WTC11 (cell line): ENCODE measurements at regions not wholly inside any gene's neighbourhood (a gene's known extent, or its start where the extent isn't known, plus 50 kb on each side); places are given as distances from the start of the nearest gene placed in this dataset.

ENCODE experiments used
- ATAC-seq: fragments of 200-7000 bp; cut with Tn5 transposase; 2 replicates; pipeline ENCODE4 v1.10.0; 2021; ENCODE audit warnings: mild to moderate bottlenecking, moderate library complexity
- CTCF ChIA-PET: fragments of 300-600 bp; sonication (Branson Sonifier 250); formaldehyde crosslinking; loops from one replicate; lab custom pipeline; 2021; ENCODE audit warnings: antibody characterized with exemption; lab: Charles Lee
- POLR2A ChIA-PET: fragments of 350-600 bp; sonication (Branson Sonifier 250); formaldehyde crosslinking; loops from one replicate; lab custom pipeline; 2021; ENCODE audit warnings: antibody characterized with exemption; lab: Charles Lee
- DNase-seq: peaks from one replicate; pipeline ENCODE4 v3.0.0; 2021; ENCODE audit warnings: low spot score
- H3K27ac Mint-ChIP-seq: 2 replicates; pipeline ENCODE4 v1.8.0; 2021; ENCODE audit warnings: mixed read lengths
- H3K27me3 Mint-ChIP-seq: 2 replicates; pipeline ENCODE4 v1.8.0; 2021; ENCODE audit warnings: low read depth, mild to moderate bottlenecking, moderate library complexity, mixed read lengths
- H3K36me3 Mint-ChIP-seq: 2 replicates; pipeline ENCODE4 v1.8.0; 2021; ENCODE audit warnings: mixed read lengths
- H3K4me1 Mint-ChIP-seq: 2 replicates; pipeline ENCODE4 v1.8.0; 2022; ENCODE audit warnings: mixed read lengths
- H3K4me3 Mint-ChIP-seq: 2 replicates; pipeline ENCODE4 v1.8.0; 2021; ENCODE audit warnings: mild to moderate bottlenecking, moderate library complexity, mixed read lengths
- H3K9me3 Mint-ChIP-seq: 2 replicates; pipeline ENCODE4 v1.8.0; 2021; ENCODE audit warnings: mixed read lengths
- AR ChIP-seq: fragments of 250-450 bp; sonication (Bioruptor Pico); IDR thresholded peaks from 2 replicates; pipeline ENCODE4 v1.9.0; 2021; ENCODE audit warnings: mild to moderate bottlenecking
- CREM ChIP-seq: sonication (generic); formaldehyde crosslinking; IDR thresholded peaks from 2 replicates; pipeline ENCODE4 v1.8.1; 2022; ENCODE audit warnings: mild to moderate bottlenecking, missing genetic modification reagents, moderate library complexity
- ERG ChIP-seq: fragments of 250-450 bp; sonication (Bioruptor Pico); IDR thresholded peaks from 2 replicates; pipeline ENCODE4 v1.8.0; 2021; ENCODE audit warnings: mild to moderate bottlenecking
- FOXK1 ChIP-seq: sonication (generic); formaldehyde crosslinking; IDR thresholded peaks from 2 replicates; pipeline ENCODE4 v1.8.0; 2022; ENCODE audit warnings: mild to moderate bottlenecking, moderate library complexity, missing genetic modification reagents
- HMGA2 ChIP-seq: fragments of 250-450 bp; sonication (Bioruptor Pico); IDR thresholded peaks from 2 replicates; pipeline ENCODE4 v1.4.0; 2021; ENCODE audit warnings: mild to moderate bottlenecking, moderate library complexity
- IRF2 ChIP-seq: sonication (generic); formaldehyde crosslinking; IDR thresholded peaks from 2 replicates; pipeline ENCODE4 v1.8.0; 2022; ENCODE audit warnings: low read depth, missing genetic modification reagents, borderline replicate concordance
- JAZF1 ChIP-seq: fragments of 250-450 bp; sonication (Bioruptor Pico); IDR thresholded peaks from 2 replicates; pipeline ENCODE4 v1.9.0; 2021; ENCODE audit warnings: moderate library complexity, mild to moderate bottlenecking, inconsistent platforms
- MLX ChIP-seq: sonication (generic); formaldehyde crosslinking; IDR thresholded peaks from 2 replicates; pipeline ENCODE4 v1.8.1; 2023; ENCODE audit warnings: mild to moderate bottlenecking, missing genetic modification reagents, moderate library complexity
- PREB ChIP-seq: sonication (generic); formaldehyde crosslinking; IDR thresholded peaks from 2 replicates; pipeline ENCODE4 v1.8.1; 2022; ENCODE audit warnings: mild to moderate bottlenecking, missing genetic modification reagents, moderate library complexity, borderline replicate concordance
- SP1 ChIP-seq: sonication (generic); formaldehyde crosslinking; conservative IDR thresholded peaks from 2 replicates; pipeline ENCODE4 v1.8.1; 2022; ENCODE audit warnings: missing genetic modification reagents
- TEAD1 ChIP-seq: sonication (generic); formaldehyde crosslinking; IDR thresholded peaks from 2 replicates; pipeline ENCODE4 v1.8.0; 2022; ENCODE audit warnings: mild to moderate bottlenecking, missing genetic modification reagents
- ZNF263 ChIP-seq: sonication (generic); formaldehyde crosslinking; IDR thresholded peaks from 2 replicates; pipeline ENCODE4 v1.8.1; 2022; ENCODE audit warnings: low read depth, mild to moderate bottlenecking, moderate library complexity, missing genetic modification reagents
- ZNF281 ChIP-seq: sonication (generic); formaldehyde crosslinking; IDR thresholded peaks from 2 replicates; pipeline ENCODE4 v1.8.0; 2023; ENCODE audit warnings: mild to moderate bottlenecking, missing genetic modification reagents

- no peak for TF ChIP-seq JAZF1 (CRISPR knock-in tag)
- TF ChIP-seq, all 79 proteins: peak for 0
These were observed 892.0 kb upstream of the AUTS2 start (continued) for GRCh38 chr7:68706291-68706690.

- no peak overlapping the region for H3K4me3 Mint-ChIP-seq
- no peaks in the 10 kb centered on the region for H3K4me1 Mint-ChIP-seq
- ChIA-PET CTCF (interaction anchor here (0.5 kb wide), 1 partner anchor 10 kb away, joined by 4 read pairs; no protein-coding TSS in a partner anchor), POLR2A (interaction anchor here (0.6 kb wide), 1 partner anchor 644 kb away, joined by 3 read pairs; no protein-coding TSS in a partner anchor)
- H3K9me3 Mint-ChIP-seq = peaks cover 18% of the 10 kb centered on the region
- DNase-seq (no peak), ATAC-seq (no peak)
- H3K27ac Mint-ChIP-seq = no peak overlapping the region
- H3K36me3 Mint-ChIP-seq = no peaks in the 10 kb centered on the region; the same call in 1 of the 2 replicates
- TF ChIP-seq ERG (CRISPR knock-in tag) = no peak
- TF ChIP-seq SP1 = no peak
- no peak for TF ChIP-seq AR (CRISPR knock-in tag)
- TF ChIP-seq FOXK1 (CRISPR knock-in tag) = no peak
- no peak for TF ChIP-seq ZNF281
- no peak for TF ChIP-seq CREM (CRISPR knock-in tag)
- no peak for TF ChIP-seq HMGA2 (CRISPR knock-in tag)
- no peak for TF ChIP-seq IRF2
- TF ChIP-seq, all 79 proteins: peak for 0
- no peaks in the 10 kb centered on the region for H3K27me3 Mint-ChIP-seq
These were observed 891.1 kb upstream of the AUTS2 start for GRCh38 chr7:68707159-68707558.

- no peak for TF ChIP-seq TEAD1 (CRISPR knock-in tag)
- TF ChIP-seq ZNF263 (CRISPR knock-in tag) = no peak
- TF ChIP-seq PREB = no peak
- TF ChIP-seq JAZF1 (CRISPR knock-in tag) = no peak
- no peak for TF ChIP-seq MLX
- TF ChIP-seq, all 79 proteins: peak for 0
- Mint-ChIP-seq H3K36me3 (no peaks in the 10 kb centered on the region; the same call in 1 of the 2 replicates), H3K27ac (no peak overlapping the region), H3K4me1 (no peaks in the 10 kb centered on the region), H3K9me3 (peaks cover 18% of the 10 kb centered on the region), H3K4me3 (no peak overlapping the region), H3K27me3 (no peaks in the 10 kb centered on the region)
- DNase-seq (no peak), ATAC-seq (no peak)
- ChIA-PET POLR2A (interaction anchor here (0.6 kb wide), 1 partner anchor 645 kb away, joined by 3 read pairs; no protein-coding TSS in a partner anchor), CTCF (no interaction called here)
These were observed 890.3 kb upstream of the AUTS2 start for GRCh38 chr7:68707958-68708357.
